Thyroid gland (tissue), 4 donors: ENCODE measurements at regions not wholly inside any gene's neighbourhood (a gene's known extent, or its start where the extent isn't known, plus 50 kb on each side); places are given as distances from the start of the nearest gene placed in this dataset.

Experiments used
- DNase-seq, 2 donors: peaks; one replicate each; pipeline ENCODE4 v3.0.0-alpha.2; 2019
- H3K27ac ChIP-seq, 3 donors: fragments of 200-600 bp; sonication (generic); 1 replicate in 2 of 3; 2 replicates in 1 of 3; pipeline ENCODE4 v1.5.1; 2016 to 2019; ENCODE audit warnings: mild to moderate bottlenecking in 1 of 3, moderate library complexity in 1 of 3
- H3K27me3 ChIP-seq: fragments of 200-600 bp; sonication (generic); one replicate; pipeline ENCODE4 v1.5.1; 2019
- H3K36me3 ChIP-seq, 2 donors: fragments of 200-600 bp; sonication (generic); one replicate each; pipeline ENCODE4 v1.5.1; 2016 to 2019
- H3K4me1 ChIP-seq, 2 donors: fragments of 200-600 bp; sonication (generic); one replicate each; pipeline ENCODE4 v1.5.1; 2017 to 2019
- H3K4me3 ChIP-seq, 3 donors: fragments of 200-600 bp; sonication (generic); replicated peaks in 1 of 3; 1 replicate in 2 of 3; 2 replicates in 1 of 3; pipeline ENCODE4 v1.5.1; 2016; ENCODE audit warnings: mild to moderate bottlenecking in 1 of 3
- H3K9me3 ChIP-seq: fragments of 200-600 bp; sonication (generic); one replicate; pipeline ENCODE4 v1.5.1; 2017
- POLR2A ChIP-seq, 2 donors: fragments of 450-650 bp; IDR thresholded peaks; one replicate each; pipeline ENCODE4 v1.6.1; 2017; ENCODE audit warnings: antibody characterized with exemption in 2 of 2, mild to moderate bottlenecking in 2 of 2, moderate library complexity in 1 of 2
- whole genome bisulfite sequencing, 2 donors: methylation state at CpG; one replicate each; pipeline ENCODE4 v1.1.5; 2017; 5-methylcytosine and 5-hydroxymethylcytosine counted together
- intact Hi-C: fragments of 100-400 bp; cut with DNase I; formaldehyde crosslinking; loops from one replicate; pipeline ENCODE4 v1.15.1; 2023
- TF ChIP-seq, protein P1 (sequence below), 6 experiments: fragments of 200-600 bp in 3 of 6; fragments of 450-650 bp in 3 of 6; sonication (generic) in 3 of 6; IDR thresholded peaks; one replicate each; pipeline ENCODE4 v1.5.1; 2016 to 2019; ENCODE audit warnings: antibody characterized with exemption in 6 of 6, mild to moderate bottlenecking in 2 of 6, inconsistent platforms in 1 of 6, moderate library complexity in 1 of 6

DNA sequence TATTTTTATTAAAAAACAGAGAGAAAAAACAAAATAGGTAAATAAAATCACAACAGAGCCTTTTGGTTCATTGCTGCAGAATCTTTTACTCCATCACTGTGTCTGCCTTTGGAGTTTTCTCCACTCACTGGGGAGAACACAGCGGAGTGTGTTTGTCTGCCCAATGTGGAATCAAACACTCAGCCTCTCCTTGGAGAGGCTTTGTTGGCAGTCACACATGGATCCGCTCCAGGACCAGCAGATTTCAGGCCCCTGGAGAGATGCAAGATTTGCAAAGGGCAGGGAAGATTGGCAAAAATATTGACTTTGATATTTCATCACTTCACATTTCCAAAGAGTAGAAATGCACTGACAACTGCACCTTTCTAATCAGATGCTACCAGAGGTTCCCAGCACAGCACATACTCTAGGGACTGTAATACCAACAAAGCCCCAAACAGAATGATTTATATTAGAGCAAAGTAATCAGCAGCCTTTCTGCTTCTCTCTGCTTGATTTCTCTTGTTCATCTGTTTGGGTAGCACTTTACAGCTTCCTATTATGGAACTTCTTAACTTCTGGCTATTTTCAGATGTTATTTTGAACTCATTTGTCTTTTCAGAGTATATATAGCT, 1898.8 kb upstream of the PIK3C3 start:
- Histone ChIP-seq H3K27ac (no peak overlapping the region), H3K27me3 (no peaks in the 10 kb centered on the region), H3K9me3 (no peaks in the 10 kb centered on the region), H3K4me3 (no peak overlapping the region), H3K36me3 (no peaks in the 10 kb centered on the region), H3K4me1 (no peaks in the 10 kb centered on the region)
- TF ChIP-seq, protein P1, sequence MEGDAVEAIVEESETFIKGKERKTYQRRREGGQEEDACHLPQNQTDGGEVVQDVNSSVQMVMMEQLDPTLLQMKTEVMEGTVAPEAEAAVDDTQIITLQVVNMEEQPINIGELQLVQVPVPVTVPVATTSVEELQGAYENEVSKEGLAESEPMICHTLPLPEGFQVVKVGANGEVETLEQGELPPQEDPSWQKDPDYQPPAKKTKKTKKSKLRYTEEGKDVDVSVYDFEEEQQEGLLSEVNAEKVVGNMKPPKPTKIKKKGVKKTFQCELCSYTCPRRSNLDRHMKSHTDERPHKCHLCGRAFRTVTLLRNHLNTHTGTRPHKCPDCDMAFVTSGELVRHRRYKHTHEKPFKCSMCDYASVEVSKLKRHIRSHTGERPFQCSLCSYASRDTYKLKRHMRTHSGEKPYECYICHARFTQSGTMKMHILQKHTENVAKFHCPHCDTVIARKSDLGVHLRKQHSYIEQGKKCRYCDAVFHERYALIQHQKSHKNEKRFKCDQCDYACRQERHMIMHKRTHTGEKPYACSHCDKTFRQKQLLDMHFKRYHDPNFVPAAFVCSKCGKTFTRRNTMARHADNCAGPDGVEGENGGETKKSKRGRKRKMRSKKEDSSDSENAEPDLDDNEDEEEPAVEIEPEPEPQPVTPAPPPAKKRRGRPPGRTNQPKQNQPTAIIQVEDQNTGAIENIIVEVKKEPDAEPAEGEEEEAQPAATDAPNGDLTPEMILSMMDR (IDR thresholded peaks at IDR 0.05) = no peak
- no peak for TF ChIP-seq POLR2A (IDR thresholded peaks at IDR 0.05)
- WGBS, 2 donors = 17 to 19% methylated on average over 2 of the region's 2 CpGs
- DNase-seq = peak; percentile 31 to 50
- intact Hi-C loops = no loop called here

DNA sequence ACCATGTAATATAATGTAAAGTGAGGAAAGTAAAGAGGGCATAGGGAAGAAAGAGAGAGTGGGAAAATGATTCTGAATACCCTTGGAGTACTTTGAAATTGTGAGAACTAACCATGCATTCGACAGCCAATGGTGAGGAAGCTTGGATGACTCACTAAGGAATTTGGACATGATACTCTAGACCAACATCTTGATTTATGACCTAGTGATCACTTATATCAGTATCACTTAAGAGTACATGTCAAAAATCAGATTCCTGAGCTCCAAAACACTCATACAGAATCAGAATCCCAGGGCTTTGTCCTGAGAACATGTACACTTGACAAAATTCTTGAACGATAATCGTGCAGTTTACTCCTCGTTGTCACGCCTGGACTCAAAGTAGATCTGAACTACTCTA, 1899.8 kb upstream of the PIK3C3 start:
- TF ChIP-seq, protein P1 (IDR thresholded peaks at IDR 0.05) = no peak
- TF ChIP-seq POLR2A (IDR thresholded peaks at IDR 0.05) = no peak

DNA sequence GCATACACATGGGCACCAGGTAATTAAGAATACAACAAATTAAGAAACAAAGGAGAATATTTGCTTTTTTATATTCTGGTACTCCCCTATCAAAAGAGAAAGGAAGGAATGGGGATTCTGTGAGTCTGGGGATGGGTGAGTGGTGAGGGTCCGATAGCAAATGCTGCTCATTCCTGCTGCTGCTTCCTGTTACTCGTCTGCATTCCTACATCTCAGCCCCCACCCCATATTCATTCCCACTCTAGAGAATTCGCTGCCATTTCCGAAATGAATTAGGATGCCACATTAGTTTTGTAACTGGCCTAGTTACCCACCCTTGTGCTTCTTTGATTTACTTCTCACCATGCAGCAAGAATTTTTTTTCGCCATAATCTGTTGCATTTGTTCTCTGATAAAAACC, 1905.3 kb upstream of the PIK3C3 start:
- Histone ChIP-seq H3K4me1 (no peaks in the 10 kb centered on the region), H3K27ac (no peak overlapping the region), H3K36me3 (no peaks in the 10 kb centered on the region), H3K4me3 (no peak overlapping the region), H3K27me3 (no peaks in the 10 kb centered on the region), H3K9me3 (no peaks in the 10 kb centered on the region)
- DNase-seq = no peak
- 72 to 78% methylated on average over 5 of the region's 5 CpGs for WGBS, 2 donors
- intact Hi-C loops = no loop called here
- TF ChIP-seq, protein P1 (IDR thresholded peaks at IDR 0.05) = no peak
- no peak for TF ChIP-seq POLR2A (IDR thresholded peaks at IDR 0.05)

More for the DNA sequence above, 1899.8 kb upstream of the PIK3C3 start:
- Histone ChIP-seq H3K27me3 (no peaks in the 10 kb centered on the region), H3K27ac (no peak overlapping the region), H3K4me1 (no peaks in the 10 kb centered on the region), H3K9me3 (no peaks in the 10 kb centered on the region), H3K4me3 (no peak overlapping the region), H3K36me3 (no peaks in the 10 kb centered on the region)
- no peak for DNase-seq
- intact Hi-C loops = no loop called here
- 63 to 75% methylated on average over 5 of the region's 5 CpGs for WGBS, 2 donors

DNA sequence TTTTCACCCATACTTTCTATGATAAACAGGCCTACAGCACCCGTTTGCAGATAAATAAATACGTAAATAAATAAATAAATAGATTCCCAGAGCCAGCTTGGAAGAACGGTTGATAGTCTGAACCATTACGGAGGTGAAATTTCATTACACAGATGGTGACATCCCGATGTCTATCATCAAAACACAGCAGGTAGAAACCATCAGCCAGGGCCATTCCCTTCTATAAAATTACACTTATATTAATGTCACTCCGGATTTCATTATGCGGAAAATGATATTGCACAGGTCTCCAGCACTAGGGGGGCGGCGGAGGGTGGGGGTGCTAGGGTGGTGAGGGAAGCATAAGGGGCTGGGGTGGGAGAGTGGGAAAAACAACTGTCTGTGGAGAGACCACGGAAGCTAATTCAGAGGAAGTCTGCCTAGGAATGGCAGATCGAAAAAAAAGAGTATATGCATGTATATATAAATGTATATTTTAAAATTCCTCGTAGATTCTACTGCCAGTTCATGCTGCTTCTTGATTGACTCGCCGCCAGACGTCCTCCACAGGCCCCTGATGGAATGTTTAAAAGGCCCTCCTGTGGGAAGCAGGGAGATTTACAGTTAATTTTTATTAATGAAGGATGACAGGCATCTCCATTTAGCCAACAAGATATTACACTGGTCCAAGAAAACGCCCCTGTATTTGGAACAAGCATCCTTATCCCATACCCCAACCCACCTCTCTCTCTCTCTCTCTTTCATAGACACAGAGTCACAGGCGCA, 1906.0 kb upstream of the PIK3C3 start:
- DNase-seq = no peak
- intact Hi-C loops = no loop called here
- H3K9me3 ChIP-seq = no peaks in the 10 kb centered on the region
- no peak overlapping the region for H3K4me3 ChIP-seq
- 81 to 86% methylated on average over 17 of the region's 17 CpGs for WGBS, 2 donors
- H3K36me3 ChIP-seq = no peaks in the 10 kb centered on the region
- H3K27ac ChIP-seq = no peak overlapping the region
- H3K4me1 ChIP-seq = no peaks in the 10 kb centered on the region
- TF ChIP-seq POLR2A (IDR thresholded peaks at IDR 0.05) = no peak
- TF ChIP-seq, protein P1 (IDR thresholded peaks at IDR 0.05) = no peak
- no peaks in the 10 kb centered on the region for H3K27me3 ChIP-seq

DNA sequence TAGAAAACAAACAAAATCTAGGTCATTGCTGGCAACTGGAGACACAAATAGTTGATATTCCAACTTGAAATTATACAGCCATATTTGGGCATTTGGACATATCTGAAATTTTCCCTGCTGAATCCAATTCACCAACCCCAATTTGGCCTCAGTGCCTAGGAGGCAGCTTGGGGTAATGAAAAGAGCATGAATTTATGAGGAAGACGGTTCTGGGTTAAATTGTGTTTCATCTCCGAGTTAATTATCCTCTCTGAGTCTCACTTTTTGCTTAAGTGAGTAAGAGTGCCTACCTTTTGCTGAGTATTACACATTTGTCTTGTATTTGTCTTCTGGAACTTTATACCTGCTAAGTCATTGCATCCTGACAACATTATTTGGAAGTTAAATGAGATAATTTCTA, 1906.8 kb upstream of the PIK3C3 start:
- Histone ChIP-seq H3K4me3 (no peak overlapping the region), H3K27me3 (no peaks in the 10 kb centered on the region), H3K4me1 (no peaks in the 10 kb centered on the region), H3K27ac (no peak overlapping the region), H3K36me3 (no peaks in the 10 kb centered on the region), H3K9me3 (no peaks in the 10 kb centered on the region)
- 83 to 92% methylated on average over 2 of the region's 2 CpGs for WGBS, 2 donors
- intact Hi-C loops = no loop called here
- no peak for DNase-seq
- no peak for TF ChIP-seq POLR2A (IDR thresholded peaks at IDR 0.05)
- TF ChIP-seq, protein P1 (IDR thresholded peaks at IDR 0.05) = no peak
